ENCODE measurements at regions not wholly inside any gene's neighbourhood (a gene's known extent, or its start where the extent isn't known, plus 50 kb on each side); places are given as distances from the start of the nearest gene placed in this dataset.

DNA sequence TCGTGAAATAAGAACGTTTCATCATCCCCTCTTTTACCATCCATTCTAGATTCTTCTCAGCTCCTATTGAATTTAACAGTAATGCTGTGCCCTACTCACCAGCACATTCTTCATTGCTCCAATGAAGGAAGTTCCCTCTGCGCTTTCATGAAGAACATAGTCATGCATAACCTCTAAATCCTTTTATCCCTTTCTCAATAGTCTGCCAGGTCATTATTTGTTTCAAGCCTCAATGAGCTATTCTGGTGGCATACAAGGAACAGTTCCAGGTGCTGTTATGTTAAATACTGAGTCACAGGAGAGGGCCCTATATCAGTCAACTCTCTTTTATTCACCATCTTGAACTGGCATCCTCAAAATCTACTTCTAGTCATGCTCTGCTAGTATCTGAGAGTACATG, 381.0 kb downstream of the GPATCH2 start:
- no peak for DNase-seq (ENCODE audit: low spot score)
- TF ChIP-seq, protein P1, sequence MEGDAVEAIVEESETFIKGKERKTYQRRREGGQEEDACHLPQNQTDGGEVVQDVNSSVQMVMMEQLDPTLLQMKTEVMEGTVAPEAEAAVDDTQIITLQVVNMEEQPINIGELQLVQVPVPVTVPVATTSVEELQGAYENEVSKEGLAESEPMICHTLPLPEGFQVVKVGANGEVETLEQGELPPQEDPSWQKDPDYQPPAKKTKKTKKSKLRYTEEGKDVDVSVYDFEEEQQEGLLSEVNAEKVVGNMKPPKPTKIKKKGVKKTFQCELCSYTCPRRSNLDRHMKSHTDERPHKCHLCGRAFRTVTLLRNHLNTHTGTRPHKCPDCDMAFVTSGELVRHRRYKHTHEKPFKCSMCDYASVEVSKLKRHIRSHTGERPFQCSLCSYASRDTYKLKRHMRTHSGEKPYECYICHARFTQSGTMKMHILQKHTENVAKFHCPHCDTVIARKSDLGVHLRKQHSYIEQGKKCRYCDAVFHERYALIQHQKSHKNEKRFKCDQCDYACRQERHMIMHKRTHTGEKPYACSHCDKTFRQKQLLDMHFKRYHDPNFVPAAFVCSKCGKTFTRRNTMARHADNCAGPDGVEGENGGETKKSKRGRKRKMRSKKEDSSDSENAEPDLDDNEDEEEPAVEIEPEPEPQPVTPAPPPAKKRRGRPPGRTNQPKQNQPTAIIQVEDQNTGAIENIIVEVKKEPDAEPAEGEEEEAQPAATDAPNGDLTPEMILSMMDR (IDR thresholded peaks at IDR 0.05; ENCODE audit: borderline replicate concordance, control extremely low read depth, extremely low read depth, insufficient read depth, missing control alignments) = no peak
- in situ Hi-C loops (cut with MboI; ENCODE audit: low sequenced_read_pairs, unreplicated experiment) = no loop called here

DNA sequence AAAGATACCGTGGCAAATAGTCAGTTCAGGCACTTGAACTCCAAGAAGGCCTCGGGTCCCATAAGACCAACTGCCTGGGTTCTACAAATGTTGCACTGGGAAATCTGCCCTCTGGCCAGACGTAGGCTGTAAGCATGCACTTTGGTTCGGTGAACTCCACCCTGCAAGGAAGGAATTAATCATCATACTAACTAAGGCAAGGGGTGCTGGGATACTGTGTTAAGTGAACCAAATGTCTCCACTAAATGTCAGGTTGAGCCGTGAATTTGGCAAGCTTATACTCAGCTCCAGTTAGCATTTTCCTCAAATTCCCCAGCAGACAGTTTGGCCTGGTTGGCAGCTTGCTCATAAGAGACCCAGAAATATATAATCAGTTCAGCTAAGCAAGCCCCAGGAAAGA, 385.9 kb downstream of the GPATCH2 start:
- TF ChIP-seq, protein P1 (IDR thresholded peaks at IDR 0.05; ENCODE audit: borderline replicate concordance, control extremely low read depth, extremely low read depth, insufficient read depth, missing control alignments) = no peak
- no peak for DNase-seq (ENCODE audit: low spot score)
- in situ Hi-C loops (cut with MboI; ENCODE audit: low sequenced_read_pairs, unreplicated experiment) = no loop called here

DNA sequence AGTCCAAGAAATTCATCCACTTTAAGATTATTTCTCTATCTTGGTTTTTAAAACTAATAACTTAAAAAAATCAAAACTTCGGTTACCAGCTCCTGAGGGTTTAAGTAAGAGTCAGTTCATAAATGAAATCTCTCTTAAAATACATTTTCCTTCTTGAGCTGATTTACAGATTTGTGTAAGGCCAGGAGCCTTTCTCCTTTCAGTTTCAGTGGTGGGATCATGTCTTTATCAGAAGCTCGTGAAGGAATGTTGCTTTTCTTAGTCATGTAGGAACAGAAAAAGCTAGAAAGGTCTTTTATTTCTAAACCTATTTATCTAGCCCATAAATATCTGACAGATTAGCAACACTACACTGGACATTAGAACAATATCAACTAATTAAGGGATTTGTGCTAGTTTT, 390.2 kb downstream of the GPATCH2 start:
- TF ChIP-seq, protein P1 (IDR thresholded peaks at IDR 0.05; ENCODE audit: borderline replicate concordance, control extremely low read depth, extremely low read depth, insufficient read depth, missing control alignments) = no peak
- in situ Hi-C loops (cut with MboI; ENCODE audit: low sequenced_read_pairs, unreplicated experiment) = no loop called here
- no peak for DNase-seq (ENCODE audit: low spot score)

DNA sequence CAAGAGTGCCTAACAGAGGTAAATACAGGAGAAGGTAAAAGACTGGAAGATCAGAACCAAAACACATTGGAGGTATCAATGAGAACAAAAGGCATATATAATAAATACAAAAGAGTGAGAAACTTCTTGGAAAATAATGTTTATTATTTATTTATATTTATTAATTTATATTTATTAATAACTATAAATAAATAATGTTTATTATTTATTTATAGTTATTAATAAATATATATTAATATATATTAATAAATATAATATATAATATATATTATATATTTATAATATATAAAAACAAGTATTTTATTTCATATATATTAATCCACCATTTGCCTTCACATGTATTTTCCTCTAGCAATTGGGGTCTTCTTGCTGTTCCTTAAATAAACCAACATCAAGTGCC, 391.9 kb downstream of the GPATCH2 start:
- TF ChIP-seq, protein P1 (IDR thresholded peaks at IDR 0.05; ENCODE audit: borderline replicate concordance, control extremely low read depth, extremely low read depth, insufficient read depth, missing control alignments) = no peak
- no peak for DNase-seq (ENCODE audit: low spot score)
- in situ Hi-C loops (cut with MboI; ENCODE audit: low sequenced_read_pairs, unreplicated experiment) = no loop called here

DNA sequence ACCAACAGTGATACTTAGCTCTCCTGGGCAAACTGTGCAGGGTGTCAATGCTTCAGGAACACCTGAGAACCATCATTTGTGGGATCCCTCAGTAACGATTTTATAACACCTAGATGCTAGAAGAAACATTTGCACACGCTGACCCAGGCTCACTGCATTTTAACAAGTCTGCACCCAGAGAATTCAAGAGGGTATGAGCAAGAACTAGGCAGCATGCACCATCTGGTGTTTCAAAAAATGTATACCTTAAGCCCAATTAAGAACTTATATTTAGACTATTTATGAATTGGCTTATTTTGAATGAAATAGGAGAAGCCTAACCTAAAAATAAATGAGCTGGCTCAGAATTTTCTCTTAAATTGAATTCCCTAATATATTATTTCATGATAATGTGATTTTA, 400.5 kb downstream of the GPATCH2 start:
- in situ Hi-C loops (cut with MboI; ENCODE audit: low sequenced_read_pairs, unreplicated experiment) = no loop called here
- no peak for DNase-seq (ENCODE audit: low spot score)
- TF ChIP-seq, protein P1 (IDR thresholded peaks at IDR 0.05; ENCODE audit: borderline replicate concordance, control extremely low read depth, extremely low read depth, insufficient read depth, missing control alignments) = no peak

DNA sequence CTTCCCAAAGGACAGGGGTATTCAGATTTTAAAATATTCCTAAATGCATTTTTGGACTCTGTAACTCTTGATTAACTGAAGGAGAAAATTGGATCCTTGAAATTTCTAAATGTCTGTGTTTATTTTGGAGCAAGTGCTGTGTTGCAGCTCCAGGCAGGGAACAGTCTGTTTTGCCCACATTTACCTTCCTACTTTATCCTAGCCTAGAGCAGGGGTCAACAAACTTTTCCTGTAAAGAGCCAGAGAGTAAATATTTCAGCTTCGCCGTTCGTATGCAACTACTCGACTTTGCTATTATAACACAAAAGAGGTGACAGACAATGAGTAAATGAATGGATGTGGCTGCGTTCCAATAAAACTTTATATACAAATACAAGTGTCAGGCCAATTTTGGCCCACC, 402.2 kb downstream of the GPATCH2 start:
- no peak for DNase-seq (ENCODE audit: low spot score)
- in situ Hi-C loops (cut with MboI; ENCODE audit: low sequenced_read_pairs, unreplicated experiment) = no loop called here
- TF ChIP-seq, protein P1 (IDR thresholded peaks at IDR 0.05; ENCODE audit: borderline replicate concordance, control extremely low read depth, extremely low read depth, insufficient read depth, missing control alignments) = no peak

DNA sequence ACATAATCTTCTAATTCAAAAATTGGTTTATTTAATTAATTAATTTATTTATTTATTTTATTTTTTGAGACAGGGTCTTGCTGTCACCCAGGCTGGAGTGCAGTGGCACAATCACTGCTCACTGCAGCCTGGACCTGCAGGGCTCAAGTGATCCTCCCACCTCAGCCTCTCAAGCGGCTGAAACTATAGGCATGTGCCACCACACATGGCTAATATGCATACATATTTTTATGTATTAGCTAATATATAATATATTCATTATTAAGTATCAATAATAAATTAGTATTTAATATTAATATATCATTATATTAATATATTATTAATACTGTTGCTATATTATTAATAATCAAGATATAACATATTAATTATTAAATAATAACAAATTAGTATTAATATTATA, 406.7 kb downstream of the GPATCH2 start:
- no peak for DNase-seq (ENCODE audit: low spot score)
- in situ Hi-C loops (cut with MboI; ENCODE audit: low sequenced_read_pairs, unreplicated experiment) = no loop called here
- TF ChIP-seq, protein P1 (IDR thresholded peaks at IDR 0.05; ENCODE audit: borderline replicate concordance, control extremely low read depth, extremely low read depth, insufficient read depth, missing control alignments) = no peak
